Kidney epithelial cell (primary cell): ENCODE measurements at regions not wholly inside any gene's neighbourhood (a gene's known extent, or its start where the extent isn't known, plus 50 kb on each side); places are given as distances from the start of the nearest gene placed in this dataset.
A peak's percentile ranks its signal among the peaks of the same experiment; 100 is the strongest.

Experiments
- DNase-seq: peaks from one replicate; pipeline ENCODE4 v3.0.0-alpha.2; 2010; ENCODE audit warnings: low read depth
- H3K27me3 ChIP-seq: 2 replicates; pipeline ENCODE4 v1.6.0; 2011; ENCODE audit warnings: low read length; ENCODE audit not compliant: control insufficient read depth, insufficient read depth
- H3K36me3 ChIP-seq: 2 replicates; pipeline ENCODE4 v1.5.1; 2011; ENCODE audit warnings: low read length; ENCODE audit not compliant: control insufficient read depth, insufficient read depth
- H3K4me3 ChIP-seq: 2 replicates; pipeline ENCODE4 v1.5.1; 2011; ENCODE audit warnings: low read depth, mild to moderate bottlenecking, control low read depth, low read length
- TF ChIP-seq, protein P1 (sequence below): IDR thresholded peaks from 2 replicates; pipeline ENCODE4 v1.5.1; 2011; ENCODE audit warnings: mild to moderate bottlenecking, moderate library complexity, low read length, control low read depth, inconsistent platforms; ENCODE audit not compliant: insufficient read depth, poor library complexity, severe bottlenecking

DNA sequence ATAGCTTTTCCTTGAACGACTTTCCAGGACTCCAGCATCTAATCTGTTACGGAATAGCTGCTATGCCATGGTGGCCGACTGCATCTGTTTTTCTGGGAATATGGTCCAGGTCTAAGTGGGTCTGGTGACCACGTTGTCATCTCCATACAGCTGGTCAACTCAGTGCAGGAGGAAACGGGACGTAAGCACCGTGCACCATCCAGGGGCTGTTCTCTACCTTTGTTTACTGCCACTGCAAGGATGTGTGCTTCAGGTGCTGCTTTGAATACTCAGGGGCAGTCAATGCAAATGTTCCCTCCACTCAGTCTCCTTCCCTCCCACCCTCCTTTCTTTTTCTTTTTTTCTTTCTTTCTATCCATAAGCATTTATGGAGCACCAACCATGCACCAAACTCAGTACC is 648.2 kb downstream of the VRK1 start:
- no peaks in the 10 kb centered on the region for H3K36me3 ChIP-seq
- TF ChIP-seq, protein P1, sequence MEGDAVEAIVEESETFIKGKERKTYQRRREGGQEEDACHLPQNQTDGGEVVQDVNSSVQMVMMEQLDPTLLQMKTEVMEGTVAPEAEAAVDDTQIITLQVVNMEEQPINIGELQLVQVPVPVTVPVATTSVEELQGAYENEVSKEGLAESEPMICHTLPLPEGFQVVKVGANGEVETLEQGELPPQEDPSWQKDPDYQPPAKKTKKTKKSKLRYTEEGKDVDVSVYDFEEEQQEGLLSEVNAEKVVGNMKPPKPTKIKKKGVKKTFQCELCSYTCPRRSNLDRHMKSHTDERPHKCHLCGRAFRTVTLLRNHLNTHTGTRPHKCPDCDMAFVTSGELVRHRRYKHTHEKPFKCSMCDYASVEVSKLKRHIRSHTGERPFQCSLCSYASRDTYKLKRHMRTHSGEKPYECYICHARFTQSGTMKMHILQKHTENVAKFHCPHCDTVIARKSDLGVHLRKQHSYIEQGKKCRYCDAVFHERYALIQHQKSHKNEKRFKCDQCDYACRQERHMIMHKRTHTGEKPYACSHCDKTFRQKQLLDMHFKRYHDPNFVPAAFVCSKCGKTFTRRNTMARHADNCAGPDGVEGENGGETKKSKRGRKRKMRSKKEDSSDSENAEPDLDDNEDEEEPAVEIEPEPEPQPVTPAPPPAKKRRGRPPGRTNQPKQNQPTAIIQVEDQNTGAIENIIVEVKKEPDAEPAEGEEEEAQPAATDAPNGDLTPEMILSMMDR, result no peak
- DNase-seq, result no peak

DNA sequence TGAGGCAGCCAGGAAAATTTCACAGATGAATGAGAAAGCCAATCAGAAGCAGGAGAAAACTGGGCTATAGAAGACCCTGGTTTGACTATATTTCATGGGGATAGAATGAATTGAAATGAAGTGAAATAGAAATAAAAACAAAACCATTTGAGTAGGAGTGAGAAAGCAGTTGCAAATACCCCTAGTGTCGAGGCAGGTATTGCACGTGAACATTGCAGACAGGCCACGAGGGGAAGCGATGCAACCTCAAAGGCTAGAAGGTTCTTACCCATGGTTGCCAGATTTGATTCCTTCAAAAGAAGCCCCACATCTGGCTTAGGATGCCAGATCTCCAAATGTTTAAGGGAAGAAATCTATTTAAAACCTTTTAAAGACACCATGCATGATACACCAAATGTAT is 648.9 kb downstream of the VRK1 start:
- Histone ChIP-seq H3K36me3 (no peaks in the 10 kb centered on the region), H3K27me3 (no peaks in the 10 kb centered on the region), H3K4me3 (no peak overlapping the region)

More for the DNA sequence above, 648.2 kb downstream of the VRK1 start:
- H3K4me3 ChIP-seq, result no peak overlapping the region
- no peaks in the 10 kb centered on the region for H3K27me3 ChIP-seq

DNA sequence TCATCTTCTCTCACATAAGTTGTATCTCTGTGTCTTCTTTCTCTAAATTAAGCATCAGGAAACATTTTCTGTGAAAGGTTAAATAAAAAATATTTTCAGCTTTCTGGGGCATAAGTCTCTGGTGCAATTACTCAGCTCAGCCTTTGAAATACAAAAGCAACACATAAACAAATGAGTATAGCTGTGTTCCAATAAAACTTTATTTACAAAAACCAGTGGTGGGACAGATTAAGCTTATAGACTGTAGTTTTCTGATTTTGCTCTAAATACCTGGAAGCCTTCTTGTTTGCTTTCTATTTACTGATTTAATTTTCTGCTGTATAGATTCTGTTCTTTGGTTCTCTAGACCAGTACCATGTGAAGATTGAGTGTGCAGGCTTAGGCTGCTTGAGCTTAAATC is 655.1 kb downstream of the VRK1 start:
- TF ChIP-seq, protein P1, result no peak
- no peaks in the 10 kb centered on the region for H3K27me3 ChIP-seq
- H3K4me3 ChIP-seq, result no peak overlapping the region
- DNase-seq, result no peak
- H3K36me3 ChIP-seq, result no peaks in the 10 kb centered on the region

More for the DNA sequence above, 648.9 kb downstream of the VRK1 start:
- TF ChIP-seq, protein P1, result no peak
- no peak for DNase-seq

DNA sequence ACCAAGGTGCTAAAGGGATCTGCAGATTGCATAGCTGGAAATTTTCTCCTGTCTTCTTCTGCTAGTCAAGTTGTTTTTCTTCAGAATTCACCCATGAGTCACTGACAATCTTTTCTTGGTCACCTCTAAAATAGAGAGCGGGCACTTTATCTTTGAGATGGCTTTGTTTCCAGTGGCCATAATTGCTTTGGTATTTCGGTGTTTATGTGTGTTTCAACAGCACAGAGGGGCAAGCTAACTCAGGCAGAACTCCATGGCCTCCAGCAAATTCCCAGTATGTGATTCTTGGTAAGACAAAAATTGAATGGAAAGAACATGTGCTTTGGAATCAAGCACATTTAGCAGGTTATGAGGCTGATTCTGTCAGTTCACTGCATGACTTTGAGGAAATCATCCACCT is 656.8 kb downstream of the VRK1 start:
- TF ChIP-seq, protein P1, result no peak

DNA sequence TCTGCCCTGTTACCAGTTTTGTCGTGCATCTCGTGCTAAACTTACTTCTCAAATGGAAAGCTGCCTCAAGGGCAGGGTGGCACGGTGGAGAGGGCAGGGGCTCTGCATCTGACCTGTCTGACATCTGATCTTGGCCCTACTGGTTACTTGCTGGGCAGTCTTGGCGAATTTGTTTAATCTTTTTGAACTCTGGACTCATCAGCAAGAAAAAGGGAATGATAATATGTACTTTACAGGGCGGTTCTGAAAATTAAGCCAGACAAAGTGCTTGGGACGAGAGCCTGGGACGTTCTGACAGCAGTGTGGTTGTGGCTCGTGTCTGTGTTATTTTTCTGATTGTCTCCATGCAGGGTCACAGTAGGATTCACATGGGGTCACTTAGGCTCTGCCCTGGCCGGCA is 659.3 kb downstream of the VRK1 start:
- H3K36me3 ChIP-seq, result no peaks in the 10 kb centered on the region
- no peak overlapping the region for H3K4me3 ChIP-seq
- peaks cover 2% of the 10 kb centered on the region for H3K27me3 ChIP-seq
- TF ChIP-seq, protein P1, result no peak
- DNase-seq, result no peak

More for the DNA sequence above, 656.8 kb downstream of the VRK1 start:
- peaks cover 2% of the 10 kb centered on the region for H3K27me3 ChIP-seq
- no peaks in the 10 kb centered on the region for H3K36me3 ChIP-seq
- no peak overlapping the region for H3K4me3 ChIP-seq
- DNase-seq, result no peak

DNA sequence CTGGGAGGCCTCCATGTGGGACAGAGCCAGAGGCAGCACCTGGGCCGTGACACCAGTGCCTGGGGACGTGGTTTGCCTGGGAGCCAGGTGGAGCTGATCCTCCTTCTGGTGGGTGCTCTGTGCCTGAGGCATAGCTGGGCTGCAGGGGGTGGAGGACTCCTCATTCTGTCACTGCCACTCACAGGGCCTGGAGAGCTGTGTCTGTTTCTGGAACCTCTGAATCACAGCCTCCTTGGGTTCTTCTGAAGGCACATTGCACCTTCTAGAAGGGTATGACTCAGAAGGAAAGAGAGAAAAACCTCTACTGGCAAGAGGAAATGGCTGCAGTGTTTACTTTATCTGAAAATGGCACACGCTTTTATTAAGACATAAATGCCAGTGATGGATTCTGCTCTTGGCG is 659.8 kb downstream of the VRK1 start:
- no peak overlapping the region for H3K4me3 ChIP-seq
- peaks cover 2% of the 10 kb centered on the region for H3K27me3 ChIP-seq
- peak; percentile 1 for DNase-seq
- H3K36me3 ChIP-seq, result no peaks in the 10 kb centered on the region
- TF ChIP-seq, protein P1, result no peak
